Neural cell (in vitro differentiated cells): ENCODE measurements at regions not wholly inside any gene's neighbourhood (a gene's known extent, or its start where the extent isn't known, plus 50 kb on each side); places are given as distances from the start of the nearest gene placed in this dataset.

ENCODE experiments used
- EZH2 ChIP-seq: fragments of 200-600, 300-800 bp; shearing (Covaris generic), sonication (generic); IDR thresholded peaks from 2 replicates; pipeline ENCODE4 v1.6.1; 2014; ENCODE audit warnings: antibody characterized with exemption, low read length, borderline replicate concordance, mild to moderate bottlenecking; ENCODE audit not compliant: insufficient read depth, poor library complexity, severe bottlenecking
- POLR2AphosphoS5 ChIP-seq: IDR thresholded peaks from 2 replicates; pipeline ENCODE4 v1.6.1; 2012
- SMC3 ChIP-seq: fragments of 450-650 bp; conservative IDR thresholded peaks from 2 replicates; pipeline ENCODE4 v1.6.1; 2014; ENCODE audit warnings: antibody characterized with exemption, mild to moderate bottlenecking, moderate library complexity; ENCODE audit not compliant: poor library complexity
- TF ChIP-seq, protein P1 (sequence below): IDR thresholded peaks from 2 replicates; pipeline ENCODE4 v1.6.1; 2012; ENCODE audit warnings: borderline replicate concordance
- TF ChIP-seq, protein P2 (sequence below): fragments of 450-650 bp; IDR thresholded peaks from 2 replicates; pipeline ENCODE4 v1.5.1; 2014; ENCODE audit warnings: antibody characterized with exemption, mild to moderate bottlenecking, moderate library complexity; ENCODE audit not compliant: poor library complexity, severe bottlenecking

DNA sequence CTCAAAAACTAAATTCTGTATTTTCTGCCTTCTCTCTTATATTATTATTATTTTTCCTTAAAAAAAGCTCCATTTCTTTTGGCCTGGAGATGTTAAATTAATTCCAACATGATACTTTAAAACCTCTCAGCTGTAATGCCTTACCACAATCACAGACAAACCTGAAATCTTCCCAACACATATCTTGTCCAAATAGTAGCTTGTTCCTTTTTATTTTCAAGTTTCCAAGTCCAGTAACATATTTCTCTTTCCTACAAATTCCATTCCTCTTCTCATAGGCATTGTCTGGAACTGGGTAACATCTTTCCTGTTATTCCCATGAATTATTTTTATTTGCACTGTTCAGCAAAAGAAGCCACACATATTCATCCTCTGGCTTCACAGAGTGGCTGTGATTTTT, 137.0 kb downstream of the SLITRK6 start:
- no peak for TF ChIP-seq SMC3
- no peak for TF ChIP-seq EZH2
- TF ChIP-seq, protein P1, sequence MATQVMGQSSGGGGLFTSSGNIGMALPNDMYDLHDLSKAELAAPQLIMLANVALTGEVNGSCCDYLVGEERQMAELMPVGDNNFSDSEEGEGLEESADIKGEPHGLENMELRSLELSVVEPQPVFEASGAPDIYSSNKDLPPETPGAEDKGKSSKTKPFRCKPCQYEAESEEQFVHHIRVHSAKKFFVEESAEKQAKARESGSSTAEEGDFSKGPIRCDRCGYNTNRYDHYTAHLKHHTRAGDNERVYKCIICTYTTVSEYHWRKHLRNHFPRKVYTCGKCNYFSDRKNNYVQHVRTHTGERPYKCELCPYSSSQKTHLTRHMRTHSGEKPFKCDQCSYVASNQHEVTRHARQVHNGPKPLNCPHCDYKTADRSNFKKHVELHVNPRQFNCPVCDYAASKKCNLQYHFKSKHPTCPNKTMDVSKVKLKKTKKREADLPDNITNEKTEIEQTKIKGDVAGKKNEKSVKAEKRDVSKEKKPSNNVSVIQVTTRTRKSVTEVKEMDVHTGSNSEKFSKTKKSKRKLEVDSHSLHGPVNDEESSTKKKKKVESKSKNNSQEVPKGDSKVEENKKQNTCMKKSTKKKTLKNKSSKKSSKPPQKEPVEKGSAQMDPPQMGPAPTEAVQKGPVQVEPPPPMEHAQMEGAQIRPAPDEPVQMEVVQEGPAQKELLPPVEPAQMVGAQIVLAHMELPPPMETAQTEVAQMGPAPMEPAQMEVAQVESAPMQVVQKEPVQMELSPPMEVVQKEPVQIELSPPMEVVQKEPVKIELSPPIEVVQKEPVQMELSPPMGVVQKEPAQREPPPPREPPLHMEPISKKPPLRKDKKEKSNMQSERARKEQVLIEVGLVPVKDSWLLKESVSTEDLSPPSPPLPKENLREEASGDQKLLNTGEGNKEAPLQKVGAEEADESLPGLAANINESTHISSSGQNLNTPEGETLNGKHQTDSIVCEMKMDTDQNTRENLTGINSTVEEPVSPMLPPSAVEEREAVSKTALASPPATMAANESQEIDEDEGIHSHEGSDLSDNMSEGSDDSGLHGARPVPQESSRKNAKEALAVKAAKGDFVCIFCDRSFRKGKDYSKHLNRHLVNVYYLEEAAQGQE: no peak
- TF ChIP-seq POLR2AphosphoS5: no peak
- TF ChIP-seq, protein P2, sequence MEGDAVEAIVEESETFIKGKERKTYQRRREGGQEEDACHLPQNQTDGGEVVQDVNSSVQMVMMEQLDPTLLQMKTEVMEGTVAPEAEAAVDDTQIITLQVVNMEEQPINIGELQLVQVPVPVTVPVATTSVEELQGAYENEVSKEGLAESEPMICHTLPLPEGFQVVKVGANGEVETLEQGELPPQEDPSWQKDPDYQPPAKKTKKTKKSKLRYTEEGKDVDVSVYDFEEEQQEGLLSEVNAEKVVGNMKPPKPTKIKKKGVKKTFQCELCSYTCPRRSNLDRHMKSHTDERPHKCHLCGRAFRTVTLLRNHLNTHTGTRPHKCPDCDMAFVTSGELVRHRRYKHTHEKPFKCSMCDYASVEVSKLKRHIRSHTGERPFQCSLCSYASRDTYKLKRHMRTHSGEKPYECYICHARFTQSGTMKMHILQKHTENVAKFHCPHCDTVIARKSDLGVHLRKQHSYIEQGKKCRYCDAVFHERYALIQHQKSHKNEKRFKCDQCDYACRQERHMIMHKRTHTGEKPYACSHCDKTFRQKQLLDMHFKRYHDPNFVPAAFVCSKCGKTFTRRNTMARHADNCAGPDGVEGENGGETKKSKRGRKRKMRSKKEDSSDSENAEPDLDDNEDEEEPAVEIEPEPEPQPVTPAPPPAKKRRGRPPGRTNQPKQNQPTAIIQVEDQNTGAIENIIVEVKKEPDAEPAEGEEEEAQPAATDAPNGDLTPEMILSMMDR: no peak
